Central memory CD4-positive, alpha-beta T cell (primary cell): ENCODE measurements at regions not wholly inside any gene's neighbourhood (a gene's known extent, or its start where the extent isn't known, plus 50 kb on each side); places are given as distances from the start of the nearest gene placed in this dataset.

Experiments
- DNase-seq: peaks from one replicate; pipeline ENCODE4 v3.0.0; 2022

DNA sequence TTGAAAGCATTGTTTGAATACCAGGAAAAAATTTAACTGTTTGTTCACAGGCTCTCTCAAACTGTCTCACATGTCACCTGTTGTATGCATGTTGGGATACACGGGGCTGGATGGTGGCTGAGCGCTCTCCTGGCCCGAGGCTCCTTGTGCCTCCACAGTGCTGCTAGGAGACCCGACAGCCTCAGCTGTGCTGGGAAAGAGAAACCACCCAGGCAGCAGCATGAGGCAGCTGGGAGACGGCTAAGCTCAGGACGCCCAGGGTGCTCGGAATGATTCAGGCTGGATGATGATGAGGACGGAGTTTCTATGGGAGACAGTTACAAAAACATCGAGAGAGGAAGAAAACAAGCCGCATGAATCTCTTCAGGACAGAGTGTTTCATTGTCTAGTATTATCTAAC, 278.0 kb upstream of the CDH4 start:
- no peak for DNase-seq

DNA sequence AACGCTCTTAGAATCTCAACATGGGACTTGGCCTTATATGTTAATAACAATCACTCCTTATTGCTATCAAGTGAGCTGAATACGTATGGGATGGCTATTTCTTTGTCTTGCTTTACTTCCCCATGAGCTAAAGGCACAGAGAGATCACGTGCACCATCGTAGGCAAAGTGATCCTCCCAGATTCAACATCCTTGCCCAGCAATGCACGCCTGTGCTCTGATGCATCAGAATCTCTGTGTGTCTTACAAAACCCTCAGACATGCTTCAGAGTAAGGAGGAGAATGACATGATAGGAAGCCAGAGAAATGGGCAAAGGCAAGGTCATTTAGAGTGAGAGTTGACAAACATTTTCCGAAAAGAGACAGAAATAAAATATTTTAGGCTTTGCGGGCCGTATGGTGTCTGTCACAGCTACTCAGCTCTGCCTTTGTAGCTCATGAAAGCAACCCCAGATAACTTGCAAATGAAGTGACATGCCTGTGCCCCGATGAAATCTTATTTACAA, 277.6 kb upstream of the CDH4 start:
- no peak for DNase-seq

DNA sequence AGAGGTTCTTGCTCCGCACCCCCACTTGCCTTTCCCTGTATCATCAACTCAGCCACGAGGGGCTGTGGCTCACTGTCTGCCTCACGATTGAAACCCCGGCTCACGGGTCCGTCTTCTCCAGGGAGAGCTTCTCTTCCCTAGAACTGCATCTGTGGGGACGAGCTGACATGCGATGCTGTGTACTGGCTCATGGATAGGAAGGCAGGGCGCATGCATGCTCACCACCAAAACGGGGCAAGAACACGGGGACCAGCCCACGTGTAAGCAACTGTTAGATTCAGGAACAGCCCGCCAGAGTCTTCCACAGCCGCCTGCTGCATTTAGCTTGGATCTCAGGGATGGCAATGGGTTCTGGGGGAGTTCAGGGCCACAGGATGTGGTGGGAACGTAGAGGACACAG, 275.9 kb upstream of the CDH4 start:
- DNase-seq: no peak

DNA sequence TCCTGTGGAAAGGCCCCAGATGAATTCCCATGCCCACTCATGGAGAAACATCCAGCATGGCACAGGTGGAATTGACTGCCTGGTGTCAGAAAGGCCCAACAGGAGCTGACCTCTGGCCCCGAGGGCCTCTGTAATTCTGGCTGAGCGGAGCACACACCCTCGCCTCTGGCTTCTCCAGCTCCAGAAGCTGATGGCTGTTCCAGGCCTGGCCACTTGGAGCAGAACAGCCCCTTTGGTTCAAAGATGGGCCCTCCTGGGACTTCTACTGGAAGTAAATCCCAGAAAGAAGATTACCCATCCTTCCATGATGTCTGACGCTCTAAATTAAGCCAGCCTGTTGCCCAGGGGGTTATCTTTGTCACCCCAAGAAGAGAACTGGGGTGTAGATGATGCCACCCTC, 275.1 kb upstream of the CDH4 start:
- DNase-seq: no peak

DNA sequence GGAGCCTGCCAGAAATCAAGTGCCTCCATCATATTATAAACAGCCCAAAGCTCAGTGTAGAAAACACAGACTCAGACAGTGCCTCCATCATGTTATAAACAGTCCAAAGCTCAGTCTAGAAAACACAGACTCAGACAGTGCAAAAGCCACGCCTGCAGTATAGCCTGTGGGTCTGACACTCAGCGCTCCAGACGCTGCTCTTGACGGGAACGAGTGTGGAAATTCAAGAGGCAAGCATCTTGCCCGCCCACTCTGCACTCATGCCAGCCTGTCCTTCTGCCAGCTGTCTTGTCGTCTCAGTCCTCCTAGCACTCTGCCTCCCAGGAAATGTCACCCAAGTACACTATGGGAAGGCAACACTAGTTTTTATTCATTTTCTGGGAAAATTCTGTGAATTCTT, 274.2 kb upstream of the CDH4 start:
- DNase-seq: no peak

DNA sequence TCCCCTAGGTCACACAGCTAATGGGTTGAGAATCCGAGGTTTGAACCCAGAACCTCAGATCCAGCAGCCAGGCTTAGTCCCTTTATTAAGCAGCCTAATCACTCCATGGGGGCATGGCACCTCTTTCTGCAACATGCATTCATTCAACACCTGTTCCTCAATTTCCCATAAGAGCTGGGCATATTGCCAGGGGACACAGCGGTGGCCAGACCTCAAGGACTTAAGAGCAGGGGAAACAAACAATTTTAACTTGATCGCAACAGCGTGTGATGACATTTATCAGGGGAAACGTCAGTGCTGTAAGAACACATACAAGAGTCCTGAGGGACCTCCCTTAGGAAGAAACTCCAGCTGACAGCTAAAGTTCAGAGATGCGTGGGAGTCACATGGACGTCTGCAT, 267.4 kb upstream of the CDH4 start:
- no peak for DNase-seq

DNA sequence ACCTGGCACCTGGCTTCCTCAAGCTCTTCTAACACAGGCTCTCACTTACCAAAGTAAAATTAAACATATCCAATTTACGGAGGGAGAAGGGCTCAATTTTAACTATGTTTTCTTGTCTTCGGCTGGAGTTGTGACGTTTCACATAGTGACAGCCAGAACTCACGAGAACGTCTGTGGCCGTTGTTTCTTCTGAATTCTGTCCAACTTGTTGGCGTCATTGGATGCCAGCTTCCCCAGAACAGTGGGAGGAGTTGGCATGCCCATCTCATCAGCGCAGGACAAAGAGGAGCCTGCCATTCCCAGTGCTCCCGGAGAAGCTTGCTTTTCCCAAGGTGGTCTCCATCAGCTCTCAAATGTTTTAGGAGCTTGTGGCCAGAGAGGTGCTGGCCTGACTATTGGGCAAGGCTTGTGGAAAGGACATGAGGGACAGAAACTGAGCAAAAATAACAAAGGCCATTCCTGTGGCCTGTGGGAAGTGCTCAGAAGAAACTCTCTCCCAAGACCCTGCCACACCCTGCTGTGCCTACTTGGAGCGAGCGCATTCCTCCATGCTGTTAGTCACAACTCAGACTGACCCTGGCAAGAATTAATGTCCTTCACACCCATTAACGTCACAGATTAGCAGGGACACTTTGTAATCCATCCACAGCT, 265.4 kb upstream of the CDH4 start:
- no peak for DNase-seq

DNA sequence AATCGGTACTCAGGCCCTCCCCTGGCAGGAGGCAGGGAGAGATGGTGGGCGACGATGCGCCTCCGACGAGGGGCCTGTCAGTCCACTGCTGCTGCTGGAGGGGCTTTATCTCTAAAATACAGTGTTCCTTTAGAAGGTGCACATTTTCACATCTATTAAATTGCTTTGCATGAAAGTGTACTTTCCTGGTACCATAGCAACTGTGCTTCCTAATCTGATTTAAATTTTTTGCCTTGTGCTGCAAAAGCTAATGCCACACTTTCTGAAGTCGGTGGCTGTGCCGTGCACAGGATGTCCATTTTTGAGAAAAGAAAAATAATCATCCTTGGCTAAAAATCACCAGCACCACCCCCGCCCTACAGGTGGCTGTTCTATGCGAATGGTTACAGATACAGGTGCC, 262.0 kb upstream of the CDH4 start:
- no peak for DNase-seq

DNA sequence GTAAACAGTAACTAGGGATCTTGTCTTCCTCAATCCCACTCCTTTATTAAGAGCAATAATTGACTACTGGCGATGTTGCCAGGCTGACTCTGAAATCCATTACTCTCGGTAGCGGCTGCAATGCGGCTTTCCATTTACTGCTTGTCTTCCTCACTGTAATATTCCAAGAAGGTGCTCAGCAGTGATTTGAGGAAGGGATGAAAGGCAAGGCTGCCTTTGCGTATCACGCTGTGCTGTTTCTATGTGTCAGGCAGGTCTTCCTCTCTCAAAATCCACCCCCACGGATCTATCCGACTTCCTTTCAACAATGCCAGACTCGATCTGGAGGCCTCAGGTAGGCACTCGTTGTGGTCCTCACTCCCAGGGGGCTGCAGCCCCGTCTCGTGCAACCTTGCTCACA, 261.4 kb upstream of the CDH4 start:
- DNase-seq: no peak

DNA sequence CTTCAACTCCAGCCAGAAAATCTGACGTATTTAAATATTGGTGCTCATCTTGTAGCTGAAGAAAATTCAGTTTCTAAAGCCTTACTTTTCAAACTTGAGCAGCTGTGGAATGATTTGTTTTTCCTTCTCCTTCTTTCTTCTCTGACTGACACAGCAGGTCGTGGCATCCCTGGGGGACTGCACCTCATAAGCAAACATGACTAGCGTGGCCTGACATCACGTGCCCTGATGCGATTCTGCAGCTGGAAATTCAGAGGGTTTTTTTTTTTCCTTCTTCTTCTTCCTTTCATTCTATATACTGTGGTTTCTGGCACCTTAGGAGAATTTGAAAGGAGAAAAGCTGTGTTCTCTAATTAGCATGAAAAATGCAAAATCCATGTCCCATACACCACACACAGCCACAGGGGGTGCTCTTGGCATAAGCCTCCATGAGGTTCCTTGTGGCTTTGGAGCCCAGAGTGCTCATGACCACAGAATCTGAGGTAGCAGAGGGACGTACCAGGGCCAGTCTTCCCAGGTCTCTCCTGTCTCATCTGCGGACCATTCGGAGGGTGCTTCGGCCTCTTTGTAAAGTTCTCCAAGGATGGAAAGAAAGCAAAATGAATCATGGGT, 258.5 kb upstream of the CDH4 start:
- DNase-seq: no peak

DNA sequence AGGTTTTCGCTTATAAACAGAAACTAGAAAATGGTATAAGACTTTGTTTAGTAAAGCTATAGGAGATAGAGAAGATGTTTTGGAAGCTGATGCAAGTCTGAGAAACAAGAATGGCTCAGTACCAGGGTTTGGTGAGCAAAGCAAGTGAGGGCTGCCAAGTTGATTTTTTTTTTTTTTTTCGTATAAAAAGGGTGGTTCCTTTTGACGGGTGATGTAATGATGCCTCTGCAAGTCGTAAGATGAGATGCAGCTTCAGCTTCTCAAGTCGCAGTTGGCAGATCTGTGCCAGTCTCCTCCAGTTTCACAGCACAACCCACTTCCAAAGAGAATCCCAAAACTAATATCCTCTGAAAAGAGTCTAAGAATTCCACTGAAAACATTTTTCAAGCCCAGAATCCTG, 252.8 kb upstream of the CDH4 start:
- DNase-seq: no peak

DNA sequence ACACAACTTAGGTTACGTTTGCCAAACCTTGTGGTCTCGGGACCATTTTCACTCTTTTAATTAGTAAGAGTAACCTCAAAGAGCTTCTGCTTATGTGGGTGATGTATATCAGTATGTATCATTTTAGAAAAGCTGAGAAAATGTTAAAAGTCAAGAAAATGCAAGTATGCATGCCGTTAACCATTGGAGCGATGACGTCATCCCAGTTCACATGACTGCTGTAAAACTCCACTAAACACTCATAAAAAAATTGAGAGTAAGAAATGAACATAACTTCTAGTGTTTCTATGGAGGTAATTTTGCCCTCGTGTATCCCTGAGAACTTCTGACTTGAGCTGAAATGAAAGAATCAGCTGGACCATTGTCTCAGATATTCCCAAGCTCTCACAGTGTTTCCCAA, 250.0 kb upstream of the CDH4 start:
- no peak for DNase-seq

DNA sequence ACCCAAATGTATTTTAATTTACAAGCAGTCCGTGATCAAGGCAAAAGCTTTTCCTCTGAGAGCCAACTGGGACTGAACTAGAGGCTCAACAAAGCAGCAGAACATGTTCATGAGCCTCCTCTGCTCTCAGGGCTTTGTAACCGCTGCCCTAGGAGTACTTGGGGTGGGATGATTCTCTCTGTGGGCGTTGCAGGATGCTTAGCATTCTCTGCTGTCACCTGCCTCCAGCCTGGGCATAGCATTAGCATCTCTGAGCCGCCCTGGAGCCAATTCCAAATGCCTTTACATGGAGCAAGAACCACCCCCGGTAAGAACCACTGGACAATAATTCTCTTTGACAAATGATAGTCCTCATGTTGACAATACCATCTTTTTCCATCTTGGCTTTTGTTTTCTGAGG, 237.6 kb upstream of the CDH4 start:
- no peak for DNase-seq

DNA sequence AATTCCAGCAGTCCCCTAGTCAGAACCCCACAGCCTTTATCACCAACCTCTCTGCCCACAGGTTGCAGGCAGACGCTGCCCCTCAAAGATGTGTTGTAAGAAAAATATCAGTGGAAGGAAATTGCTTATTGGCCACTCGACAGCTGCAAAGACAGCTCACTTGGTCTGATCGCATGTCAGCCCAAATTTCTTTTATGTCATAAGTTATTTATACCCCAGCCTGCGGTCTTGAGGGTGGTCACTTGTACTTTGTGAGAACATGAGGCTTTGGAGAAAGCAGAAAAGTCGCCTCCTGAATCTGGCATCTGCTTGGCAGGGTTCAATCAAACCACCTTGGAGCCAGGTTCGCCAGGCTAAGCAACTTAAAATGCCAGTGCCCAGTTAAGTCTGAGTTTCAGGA, 236.5 kb upstream of the CDH4 start:
- DNase-seq: no peak

DNA sequence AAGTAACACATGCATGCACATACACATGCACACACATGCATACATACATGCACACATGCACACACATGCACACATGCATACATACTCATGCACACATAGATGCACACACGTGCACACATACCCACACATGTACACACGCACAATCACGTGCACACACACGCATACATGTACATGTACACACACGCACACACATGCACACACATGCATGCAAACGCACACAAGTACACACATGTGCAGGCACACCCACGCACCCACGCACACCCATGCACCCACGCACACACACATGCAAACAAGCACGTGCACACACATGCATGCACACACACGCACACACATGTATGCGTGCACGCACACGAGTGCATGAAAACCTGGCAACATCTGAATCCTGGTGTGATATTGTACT, 232.7 kb upstream of the CDH4 start:
- DNase-seq: no peak

DNA sequence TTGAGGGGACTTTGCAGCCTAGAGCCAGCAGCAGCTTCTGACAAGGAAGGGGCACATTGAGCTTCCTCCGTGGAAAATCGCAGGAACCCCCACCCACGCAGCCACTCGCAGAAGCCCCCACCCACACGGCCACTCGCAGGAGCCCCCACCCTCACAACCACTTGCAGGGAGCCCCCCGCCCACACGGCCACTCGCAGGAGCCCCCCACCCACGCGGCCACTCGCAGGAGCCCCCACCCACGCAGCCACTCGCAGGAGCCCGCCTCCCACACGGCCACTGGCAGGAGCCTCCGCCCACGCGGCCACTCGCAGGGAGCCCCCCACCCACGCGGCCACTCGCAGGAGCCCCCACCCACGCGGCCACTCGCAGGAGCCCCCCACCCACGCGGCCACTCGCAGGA, 228.4 kb upstream of the CDH4 start:
- no peak for DNase-seq

DNA sequence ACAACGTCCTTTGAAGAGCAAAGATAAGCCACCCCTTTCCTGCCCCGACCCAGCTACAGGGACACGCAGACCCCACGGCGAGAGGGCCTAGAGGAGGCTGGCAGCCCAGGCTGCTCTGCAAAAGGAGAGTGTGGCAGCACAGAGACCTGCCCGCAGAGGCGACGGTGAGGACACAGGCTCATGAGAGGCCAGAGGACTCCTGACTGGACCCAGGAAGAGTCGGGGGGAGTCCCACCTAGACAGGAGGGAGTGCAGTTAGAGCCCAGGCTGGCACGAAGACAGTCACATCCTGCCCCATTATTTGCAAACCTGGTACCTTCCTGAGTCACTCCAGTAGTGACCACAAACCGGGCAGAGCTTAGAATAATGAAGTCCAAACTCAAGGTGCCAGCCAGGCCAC, 227.7 kb upstream of the CDH4 start:
- no peak for DNase-seq

DNA sequence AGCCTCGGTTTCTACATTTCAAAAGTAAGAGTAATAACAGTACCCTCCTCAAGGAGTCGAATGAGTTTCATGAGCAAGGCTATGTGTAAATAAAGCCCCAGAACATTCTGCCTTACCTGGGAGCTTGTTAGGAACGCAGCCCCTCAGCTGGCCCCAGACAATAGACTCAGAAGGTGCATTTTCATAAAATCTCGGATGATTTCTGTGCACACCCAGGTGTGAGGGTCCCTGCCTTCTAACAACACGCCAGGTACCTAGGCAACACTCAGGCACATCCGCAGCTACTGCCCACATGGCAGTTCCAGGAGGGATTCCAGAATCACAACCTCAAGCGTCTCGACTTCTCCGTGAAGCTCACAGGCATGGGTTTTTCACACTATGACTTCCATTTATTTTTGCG, 226.5 kb upstream of the CDH4 start:
- no peak for DNase-seq

DNA sequence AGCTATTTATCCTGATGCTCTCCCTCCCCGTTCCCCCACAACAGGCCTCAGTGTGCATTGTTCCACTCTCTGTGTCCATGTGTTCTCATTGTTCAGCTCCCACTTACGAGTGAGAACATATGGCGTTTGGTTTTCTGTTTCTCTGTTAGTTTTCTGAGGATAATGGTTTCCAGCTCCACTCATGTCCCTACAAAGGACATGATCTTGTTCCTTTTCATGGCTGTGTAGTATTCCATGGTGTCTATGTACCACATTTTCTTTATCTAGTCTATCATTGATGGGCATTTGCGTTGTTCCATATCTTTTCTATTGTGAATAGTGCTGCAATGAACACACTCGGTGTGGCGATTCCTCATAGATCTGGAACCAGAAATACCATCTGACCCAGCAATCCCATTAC, 225.9 kb upstream of the CDH4 start:
- no peak for DNase-seq

DNA sequence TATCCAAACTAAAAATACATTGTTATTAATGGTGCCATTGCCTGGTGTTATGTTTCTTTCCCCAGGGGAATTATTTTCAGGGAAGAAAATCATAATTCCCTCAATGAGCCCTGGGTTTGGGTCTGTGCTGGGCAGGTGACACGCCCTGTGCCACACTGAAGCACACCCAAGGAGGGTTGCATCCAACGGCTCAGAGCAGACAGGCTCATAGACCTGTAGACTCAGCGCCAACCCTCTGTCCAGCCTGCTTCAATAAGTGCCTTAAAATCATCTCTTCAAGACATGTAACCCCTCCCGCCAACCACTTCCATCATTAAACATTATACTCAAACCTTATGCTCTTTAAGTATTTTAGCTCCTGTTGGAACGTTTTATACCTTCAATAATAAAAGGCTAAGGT, 225.3 kb upstream of the CDH4 start:
- DNase-seq: no peak

DNA sequence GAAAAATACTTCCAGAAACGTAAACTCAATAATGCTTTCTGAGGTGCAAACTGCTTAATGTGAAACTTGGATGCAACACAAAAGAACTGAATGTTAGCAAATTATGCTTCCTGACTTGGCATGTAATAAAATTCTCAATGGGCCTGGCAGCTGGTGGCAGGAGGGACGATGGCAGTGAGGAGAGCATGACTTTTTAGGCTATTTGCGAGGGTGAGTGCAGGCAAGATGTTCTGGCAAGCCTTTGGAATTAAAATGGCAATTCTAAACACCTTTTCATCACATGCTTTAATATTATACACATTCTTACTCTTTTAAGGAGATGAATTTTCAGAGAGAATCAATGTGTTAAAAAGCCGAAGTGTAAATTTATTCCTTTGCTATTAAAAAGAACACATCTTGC, 224.8 kb upstream of the CDH4 start:
- DNase-seq: no peak

DNA sequence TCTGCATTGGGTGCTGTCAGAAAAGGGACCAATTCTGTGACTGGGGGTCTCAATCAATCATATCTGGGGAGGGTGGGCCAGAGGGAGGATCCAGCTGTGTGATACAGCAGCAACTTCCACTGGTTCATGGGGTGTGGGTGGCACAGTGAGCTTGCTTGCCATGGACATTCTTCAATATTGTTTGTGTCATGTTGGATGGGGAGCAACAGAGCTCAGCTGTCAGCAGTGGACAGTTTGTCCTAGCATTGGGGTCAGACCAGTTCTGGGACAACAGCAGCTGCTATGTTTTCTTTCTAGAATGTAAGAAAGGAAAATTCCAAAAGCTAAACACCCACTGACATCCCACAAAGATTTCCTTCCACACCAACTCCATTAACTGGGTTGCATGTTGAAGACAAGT, 221.9 kb upstream of the CDH4 start:
- no peak for DNase-seq

DNA sequence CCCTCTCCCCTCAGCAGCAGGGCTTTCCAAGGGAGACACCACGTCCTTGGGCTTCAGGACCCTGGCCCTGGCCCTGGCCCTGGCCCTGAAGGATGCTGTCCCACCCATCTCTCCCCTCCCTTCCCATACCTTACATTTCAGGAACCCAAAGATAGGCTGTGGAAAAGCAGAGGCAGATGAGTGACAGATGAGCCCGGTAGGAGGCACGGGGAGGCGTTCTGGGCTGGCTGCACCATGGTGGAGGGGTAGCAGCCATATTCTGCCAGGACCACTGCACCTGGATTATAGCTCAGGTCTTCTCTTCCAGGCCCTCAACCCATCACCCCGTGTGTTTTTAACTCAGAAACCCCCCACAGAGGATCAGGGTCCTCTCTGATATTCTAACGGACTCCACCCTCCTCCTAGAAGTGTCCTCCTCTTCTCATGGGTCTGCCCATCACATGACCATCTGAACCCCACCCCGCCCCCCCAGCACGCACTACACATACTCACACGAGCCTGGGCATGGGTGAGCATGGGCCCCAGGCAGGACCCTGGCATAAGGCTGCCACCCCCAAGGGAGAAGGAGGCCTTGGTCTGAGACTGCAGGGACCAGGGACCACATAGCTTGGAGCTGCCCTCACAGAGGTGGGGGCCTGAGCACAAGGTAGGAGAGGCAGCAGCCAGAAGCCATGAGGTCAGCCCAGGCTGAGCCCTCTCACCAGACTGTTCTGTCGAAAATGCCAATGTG, 220.8 kb upstream of the CDH4 start:
- no peak for DNase-seq

DNA sequence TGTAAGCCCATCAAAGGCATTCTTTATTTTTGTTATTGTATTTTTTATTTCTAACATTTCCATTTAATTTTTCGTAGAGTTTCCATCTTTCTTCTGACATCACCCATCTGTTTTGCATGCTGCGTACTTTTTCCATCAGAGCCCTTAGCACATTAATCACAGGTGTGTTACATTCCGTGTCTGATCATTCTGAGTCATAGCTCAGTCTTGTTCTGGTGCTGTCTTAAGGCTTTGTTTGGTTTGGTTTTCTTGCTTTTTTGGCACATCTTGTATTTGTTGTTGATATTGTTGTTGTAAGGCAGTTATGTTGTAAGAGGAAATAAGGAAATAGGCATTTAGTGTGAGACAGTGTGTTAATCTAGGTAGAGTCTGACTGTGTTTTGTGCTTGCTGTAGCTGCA, 214.6 kb upstream of the CDH4 start:
- no peak for DNase-seq

DNA sequence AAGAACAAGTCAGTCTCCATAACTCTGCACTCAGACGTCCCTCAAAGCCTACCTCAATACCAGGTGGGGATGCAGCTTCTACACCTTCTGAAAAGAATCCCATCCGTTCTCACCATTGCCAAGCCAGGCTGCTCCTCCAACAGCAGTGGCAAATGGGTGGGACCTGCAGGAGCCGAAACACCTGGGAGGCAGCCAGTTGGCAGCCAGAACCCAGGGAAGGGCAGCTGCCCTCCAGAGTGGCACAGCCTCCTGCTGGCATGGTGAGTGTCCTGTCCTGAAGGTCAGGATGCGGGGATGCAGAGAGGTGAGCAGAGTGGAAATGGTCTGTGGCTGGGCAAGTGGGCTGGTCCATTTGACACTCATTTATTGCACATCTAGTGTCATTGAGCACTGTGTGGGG, 210.6 kb upstream of the CDH4 start:
- no peak for DNase-seq
